ENCODE measurements at regions not wholly inside any gene's neighbourhood (a gene's known extent, or its start where the extent isn't known, plus 50 kb on each side); places are given as distances from the start of the nearest gene placed in this dataset.

DNA sequence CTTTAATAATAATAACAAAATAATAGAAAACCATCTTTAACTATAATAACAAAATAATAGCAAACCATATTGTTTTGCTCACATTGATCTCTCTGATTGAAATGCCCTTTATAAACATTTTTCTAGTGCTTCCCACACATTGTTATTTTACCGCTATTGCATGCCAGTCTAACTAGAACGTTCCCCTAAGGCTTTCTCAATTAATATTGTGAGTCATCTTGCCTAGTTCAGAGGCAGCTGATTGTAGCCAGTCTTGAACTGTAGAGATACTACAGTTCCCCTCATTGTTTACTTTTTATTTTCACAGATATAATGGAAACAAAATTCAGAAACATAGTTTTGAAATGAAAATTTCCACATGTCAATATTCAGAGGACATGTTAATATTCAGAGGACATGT is 192.3 kb upstream of the ADGRL4 start:
- TF ChIP-seq, protein P1, sequence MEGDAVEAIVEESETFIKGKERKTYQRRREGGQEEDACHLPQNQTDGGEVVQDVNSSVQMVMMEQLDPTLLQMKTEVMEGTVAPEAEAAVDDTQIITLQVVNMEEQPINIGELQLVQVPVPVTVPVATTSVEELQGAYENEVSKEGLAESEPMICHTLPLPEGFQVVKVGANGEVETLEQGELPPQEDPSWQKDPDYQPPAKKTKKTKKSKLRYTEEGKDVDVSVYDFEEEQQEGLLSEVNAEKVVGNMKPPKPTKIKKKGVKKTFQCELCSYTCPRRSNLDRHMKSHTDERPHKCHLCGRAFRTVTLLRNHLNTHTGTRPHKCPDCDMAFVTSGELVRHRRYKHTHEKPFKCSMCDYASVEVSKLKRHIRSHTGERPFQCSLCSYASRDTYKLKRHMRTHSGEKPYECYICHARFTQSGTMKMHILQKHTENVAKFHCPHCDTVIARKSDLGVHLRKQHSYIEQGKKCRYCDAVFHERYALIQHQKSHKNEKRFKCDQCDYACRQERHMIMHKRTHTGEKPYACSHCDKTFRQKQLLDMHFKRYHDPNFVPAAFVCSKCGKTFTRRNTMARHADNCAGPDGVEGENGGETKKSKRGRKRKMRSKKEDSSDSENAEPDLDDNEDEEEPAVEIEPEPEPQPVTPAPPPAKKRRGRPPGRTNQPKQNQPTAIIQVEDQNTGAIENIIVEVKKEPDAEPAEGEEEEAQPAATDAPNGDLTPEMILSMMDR (IDR thresholded peaks at IDR 0.05): no peak
- no peak for TF ChIP-seq ZFX (IDR thresholded peaks at IDR 0.05; ENCODE audit: borderline replicate concordance)
